Spinal cord (tissue), 9 donors: ENCODE measurements at regions not wholly inside any gene's neighbourhood (a gene's known extent, or its start where the extent isn't known, plus 50 kb on each side); places are given as distances from the start of the nearest gene placed in this dataset.
"Not testable (repeated sequence)": the region's sequence is repeated elsewhere in the genome, so short reads cannot be mapped to it uniquely, and the experiment has no call there.

ENCODE experiments used
- DNase-seq, 6 donors: peaks; one replicate each; pipeline versions ENCODE4 v3.0.0 to v3.0.0-alpha.2; 2013 to 2015; ENCODE audit warnings: low spot score in 6 of 6, low read depth in 4 of 6
- H3K27ac ChIP-seq: one replicate; pipeline ENCODE4 v1.5.1; 2013; ENCODE audit warnings: low read depth, low read length, control low read depth
- H3K27me3 ChIP-seq: one replicate; pipeline ENCODE4 v1.6.1; 2013; ENCODE audit warnings: low read length; ENCODE audit not compliant: control insufficient read depth, insufficient read depth
- H3K36me3 ChIP-seq: one replicate; pipeline ENCODE4 v1.6.1; 2013; ENCODE audit warnings: low read length; ENCODE audit not compliant: control insufficient read depth, insufficient read depth
- H3K4me1 ChIP-seq: one replicate; pipeline ENCODE4 v1.6.1; 2013; ENCODE audit warnings: low read length; ENCODE audit not compliant: control insufficient read depth, insufficient read depth
- H3K4me3 ChIP-seq: one replicate; pipeline ENCODE4 v1.5.1; 2013; ENCODE audit warnings: low read depth, low read length, control low read depth
- H3K9me3 ChIP-seq: one replicate; pipeline ENCODE4 v1.6.1; 2013; ENCODE audit warnings: low read length; ENCODE audit not compliant: control insufficient read depth, insufficient read depth
- WGBS: methylation state at CpG from one replicate; pipeline ENCODE4 v1.1.5; 2013; ENCODE audit warnings: missing lambda C conversion rate; ENCODE audit not compliant: insufficient coverage; 5-methylcytosine and 5-hydroxymethylcytosine counted together
- donor health status: healthy.

GRCh38 chr5:3331819-3332218, 263.8 kb upstream of the IRX1 start:
- Histone ChIP-seq H3K36me3 (no peaks in the 10 kb centered on the region), H3K9me3 (no peaks in the 10 kb centered on the region), H3K4me3 (no peak overlapping the region), H3K27ac (no peak overlapping the region), H3K4me1 (no peaks in the 10 kb centered on the region), H3K27me3 (no peaks in the 10 kb centered on the region)
- DNase-seq, result no peak
- 94% methylated on average over 6 of the region's 6 CpGs for WGBS

GRCh38 chr5:3330442-3330841, 265.2 kb upstream of the IRX1 start:
- Histone ChIP-seq H3K27me3 (no peaks in the 10 kb centered on the region), H3K27ac (no peak overlapping the region), H3K36me3 (no peaks in the 10 kb centered on the region), H3K4me1 (peaks cover 8% of the 10 kb centered on the region), H3K4me3 (no peak overlapping the region), H3K9me3 (no peaks in the 10 kb centered on the region)
- 91% methylated on average over 6 of the region's 6 CpGs for WGBS
- DNase-seq, result no peak

- H3K9me3 ChIP-seq, result no peaks in the 10 kb centered on the region
- no peaks in the 10 kb centered on the region for H3K36me3 ChIP-seq
- no peaks in the 10 kb centered on the region for H3K27me3 ChIP-seq
- no peak overlapping the region for H3K4me3 ChIP-seq
- peaks cover 18% of the 10 kb centered on the region for H3K4me1 ChIP-seq
- 93% methylated on average over 4 of the region's 4 CpGs for WGBS
- no peak overlapping the region for H3K27ac ChIP-seq
- DNase-seq, result no peak
Observed at GRCh38 chr5:3329427-3329826, 266.2 kb upstream of the IRX1 start.

GRCh38 chr5:3326841-3327232, 268.8 kb upstream of the IRX1 start:
- WGBS, result 97% methylated on average over 5 of the region's 9 CpGs
- H3K27me3 ChIP-seq, result no peaks in the 10 kb centered on the region
- H3K4me1 ChIP-seq, result peaks cover 20% of the 10 kb centered on the region
- no peaks in the 10 kb centered on the region for H3K36me3 ChIP-seq
- H3K4me3 ChIP-seq, result no peak overlapping the region
- DNase-seq, result no peak
- no peaks in the 10 kb centered on the region for H3K9me3 ChIP-seq
- H3K27ac ChIP-seq, result no peak overlapping the region

GRCh38 chr5:3325972-3326840, 269.4 kb upstream of the IRX1 start:
- H3K4me3 ChIP-seq, result no peak overlapping the region
- H3K36me3 ChIP-seq, result no peaks in the 10 kb centered on the region
- WGBS, result 37% methylated on average over 22 of the region's 36 CpGs
- peak; percentile 15 to 93 (median 36) for DNase-seq
- H3K27me3 ChIP-seq, result no peaks in the 10 kb centered on the region
- H3K9me3 ChIP-seq, result no peaks in the 10 kb centered on the region
- no peak overlapping the region for H3K27ac ChIP-seq
- peaks cover 20% of the 10 kb centered on the region for H3K4me1 ChIP-seq

- Histone ChIP-seq H3K27me3 (no peaks in the 10 kb centered on the region), H3K4me3 (no peak overlapping the region), H3K27ac (no peak overlapping the region), H3K4me1 (peaks cover 21% of the 10 kb centered on the region), H3K36me3 (no peaks in the 10 kb centered on the region), H3K9me3 (no peaks in the 10 kb centered on the region)
- peak in 2 of 6 donors; percentile 44 to 59 for DNase-seq
- WGBS, result 23% methylated on average over 12 of the region's 28 CpGs
Observed at GRCh38 chr5:3325201-3325971, 270.2 kb upstream of the IRX1 start.

GRCh38 chr5:3324421-3325101, 271.1 kb upstream of the IRX1 start:
- peak in 1 of 6 donors; percentile 6 for DNase-seq
- 91% methylated on average over 33 of the region's 36 CpGs for WGBS
- no peak overlapping the region for H3K27ac ChIP-seq

GRCh38 chr5:3323966-3324365, 271.7 kb upstream of the IRX1 start:
- not testable (repeated sequence) for H3K27ac ChIP-seq, DNase-seq, H3K9me3 ChIP-seq, H3K4me3 ChIP-seq, H3K27me3 ChIP-seq, H3K36me3 ChIP-seq
- 94% methylated on average over 6 of the region's 6 CpGs for WGBS
- H3K4me1 ChIP-seq, result peaks cover 23% of the 10 kb centered on the region

More at GRCh38 chr5:3324421-3325101, 271.1 kb upstream of the IRX1 start:
- no peaks in the 10 kb centered on the region for H3K9me3 ChIP-seq
- H3K27me3 ChIP-seq, result no peaks in the 10 kb centered on the region
- no peaks in the 10 kb centered on the region for H3K36me3 ChIP-seq
- H3K4me3 ChIP-seq, result no peak overlapping the region
- H3K4me1 ChIP-seq, result peaks cover 23% of the 10 kb centered on the region

- peaks cover 23% of the 10 kb centered on the region for H3K4me1 ChIP-seq
- WGBS, result 100% methylated on average over 3 of the region's 3 CpGs
- no peaks in the 10 kb centered on the region for H3K9me3 ChIP-seq
- H3K27me3 ChIP-seq, result no peaks in the 10 kb centered on the region
- no peak overlapping the region for H3K27ac ChIP-seq
- H3K36me3 ChIP-seq, result no peaks in the 10 kb centered on the region
- no peak overlapping the region for H3K4me3 ChIP-seq
- DNase-seq, result no peak
Observed at GRCh38 chr5:3323144-3323543, 272.5 kb upstream of the IRX1 start.
